ENCODE measurements at regions not wholly inside any gene's neighbourhood (a gene's known extent, or its start where the extent isn't known, plus 50 kb on each side); places are given as distances from the start of the nearest gene placed in this dataset.

DNA sequence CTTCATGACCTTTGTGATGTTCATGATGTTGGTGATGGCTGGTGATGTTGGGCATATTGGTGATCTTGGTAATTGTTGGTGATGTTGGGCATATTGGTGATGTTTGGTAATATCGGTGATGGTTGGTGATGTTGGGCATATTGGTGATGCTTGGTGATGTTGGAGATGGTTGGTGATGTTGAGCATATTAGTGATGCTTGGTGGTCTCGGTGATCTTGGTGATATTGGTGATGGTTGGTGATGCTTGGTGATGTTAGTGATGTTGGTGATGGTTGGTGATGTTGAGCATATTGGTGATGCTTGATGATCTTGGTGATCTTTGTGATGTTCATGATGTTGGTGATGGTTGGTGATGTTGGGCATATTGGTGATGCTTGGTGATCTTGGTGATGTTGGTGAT, 73.8 kb downstream of the IRX2 start:
- POLR2A ChIA-PET: no interaction called here
- no peaks in the 10 kb centered on the region for H3K27me3 Mint-ChIP-seq
- no peak overlapping the region for H3K27ac Mint-ChIP-seq
- H3K36me3 Mint-ChIP-seq (ENCODE audit: low read depth): no peaks in the 10 kb centered on the region
- peaks cover 5% of the 10 kb centered on the region for H3K9me3 Mint-ChIP-seq (ENCODE audit: low read depth)
- ATAC-seq (no peak), DNase-seq (no peak)
- CTCF ChIA-PET: interaction anchor here (0.6 kb wide), 1 partner anchor 658 kb away, joined by 3 read pairs; no protein-coding TSS in a partner anchor
- no peaks in the 10 kb centered on the region for H3K4me1 Mint-ChIP-seq
- intact Hi-C loops (cut with DNase I, micrococcal nuclease): no loop called here
- H3K4me3 Mint-ChIP-seq: no peak overlapping the region

DNA sequence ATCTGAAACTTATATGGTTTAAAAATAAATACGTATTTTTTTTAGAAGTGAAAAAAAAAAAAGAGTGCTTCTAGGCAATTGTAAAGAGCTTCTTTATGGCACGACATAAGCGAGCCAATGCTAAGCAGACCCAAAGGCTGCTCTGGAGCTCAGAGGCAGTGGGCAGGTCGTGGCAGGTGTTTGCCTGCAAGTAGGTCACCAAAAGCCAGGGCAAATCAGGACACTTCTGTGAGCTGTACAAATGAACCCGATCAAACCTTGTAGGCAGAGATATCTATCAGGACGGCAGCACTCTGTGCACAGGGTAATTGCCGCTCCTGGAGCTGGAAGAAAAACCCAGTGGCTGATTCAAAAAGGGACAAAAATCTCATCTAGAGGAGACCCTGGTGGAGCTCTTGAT, 75.9 kb downstream of the IRX2 start:
- H3K27me3 Mint-ChIP-seq: no peaks in the 10 kb centered on the region
- H3K4me3 Mint-ChIP-seq: no peak overlapping the region
- peaks cover 5% of the 10 kb centered on the region for H3K9me3 Mint-ChIP-seq (ENCODE audit: low read depth)
- ATAC-seq (no peak), DNase-seq (no peak)
- H3K4me1 Mint-ChIP-seq: no peaks in the 10 kb centered on the region
- ChIA-PET CTCF (no interaction called here), POLR2A (no interaction called here)
- H3K27ac Mint-ChIP-seq: no peak overlapping the region
- intact Hi-C loops (cut with DNase I, micrococcal nuclease): no loop called here
- H3K36me3 Mint-ChIP-seq (ENCODE audit: low read depth): no peaks in the 10 kb centered on the region

DNA sequence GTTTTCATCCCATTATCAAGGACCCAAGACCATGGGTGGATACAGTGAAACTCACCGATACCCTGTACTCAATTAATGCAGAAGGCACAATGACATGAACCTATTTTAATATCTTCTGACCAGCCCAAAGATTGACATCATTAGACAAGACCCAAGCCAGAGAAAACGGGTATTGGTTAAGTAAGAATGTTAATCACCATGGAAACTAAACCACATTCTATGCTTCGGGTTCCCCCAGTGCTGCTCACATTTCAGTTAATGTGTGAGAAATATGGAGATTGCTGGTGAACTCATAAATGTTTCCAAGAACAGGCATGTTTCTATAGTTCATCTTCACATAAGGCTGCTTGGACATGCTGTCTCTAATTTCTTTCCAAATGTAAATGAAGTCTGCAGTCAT, 77.0 kb downstream of the IRX2 start:
- Mint-ChIP-seq H3K4me1 (no peaks in the 10 kb centered on the region), H3K9me3 (ENCODE audit: low read depth) (peaks cover 5% of the 10 kb centered on the region), H3K36me3 (ENCODE audit: low read depth) (no peaks in the 10 kb centered on the region), H3K4me3 (no peak overlapping the region), H3K27me3 (no peaks in the 10 kb centered on the region), H3K27ac (no peak overlapping the region)
- no peak for ATAC-seq
- intact Hi-C loops (cut with DNase I, micrococcal nuclease): no loop called here
- no peak for DNase-seq
- ChIA-PET CTCF (no interaction called here), POLR2A (no interaction called here)

DNA sequence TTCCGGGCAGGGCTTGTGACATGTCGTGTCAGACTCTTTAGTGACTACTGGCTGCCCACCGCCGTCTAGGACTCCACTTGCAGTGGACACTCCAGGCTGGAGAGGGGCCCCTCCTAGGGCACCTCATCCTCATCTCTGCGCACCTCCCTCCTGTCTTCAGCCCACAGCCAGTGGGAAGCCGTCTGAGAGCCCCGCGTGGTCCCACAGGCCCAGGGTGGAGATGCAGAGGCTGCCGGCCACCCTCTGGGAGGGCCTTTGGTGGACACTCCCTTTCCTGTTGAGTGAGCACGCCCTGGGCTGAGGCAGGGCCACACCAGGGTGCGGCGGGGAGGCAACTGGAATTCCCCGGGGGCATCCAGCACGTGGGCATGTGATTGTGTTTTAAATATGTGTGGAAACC, 80.5 kb downstream of the IRX2 start:
- no peaks in the 10 kb centered on the region for H3K4me1 Mint-ChIP-seq
- CTCF ChIA-PET: no interaction called here
- no peak overlapping the region for H3K4me3 Mint-ChIP-seq
- no peaks in the 10 kb centered on the region for H3K9me3 Mint-ChIP-seq (ENCODE audit: low read depth)
- intact Hi-C loops (cut with DNase I, micrococcal nuclease): no loop called here
- H3K27ac Mint-ChIP-seq: no peak overlapping the region
- no peaks in the 10 kb centered on the region for H3K27me3 Mint-ChIP-seq
- POLR2A ChIA-PET: no interaction called here
- no peaks in the 10 kb centered on the region for H3K36me3 Mint-ChIP-seq (ENCODE audit: low read depth)
- DNase-seq (no peak), ATAC-seq (no peak)

DNA sequence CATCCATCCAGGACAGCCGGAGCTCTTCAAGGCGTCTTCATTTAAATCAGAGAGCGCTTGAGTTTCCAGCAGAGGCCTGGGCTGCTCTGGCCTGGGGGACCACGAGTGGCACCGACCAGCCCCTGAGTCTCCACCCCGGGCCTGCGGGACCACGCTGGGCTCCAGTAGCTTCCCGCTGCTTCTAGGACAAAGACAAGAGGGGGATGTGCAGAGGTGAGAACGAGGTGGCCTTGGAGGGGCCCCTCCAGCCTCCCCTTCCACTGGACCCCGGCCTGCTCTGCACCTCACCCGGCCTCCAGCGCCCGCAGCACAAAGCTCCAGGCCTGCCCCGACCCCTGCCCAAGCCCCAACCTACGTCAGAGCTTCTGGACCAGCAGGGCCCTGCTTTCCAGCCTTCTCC, 81.6 kb downstream of the IRX2 start:
- ChIA-PET CTCF (no interaction called here), POLR2A (no interaction called here)
- Mint-ChIP-seq H3K4me1 (no peaks in the 10 kb centered on the region), H3K36me3 (ENCODE audit: low read depth) (no peaks in the 10 kb centered on the region), H3K9me3 (ENCODE audit: low read depth) (no peaks in the 10 kb centered on the region), H3K27ac (no peak overlapping the region), H3K4me3 (no peak overlapping the region), H3K27me3 (no peaks in the 10 kb centered on the region)
- intact Hi-C loops (cut with DNase I, micrococcal nuclease): no loop called here
- DNase-seq (no peak), ATAC-seq (no peak)

DNA sequence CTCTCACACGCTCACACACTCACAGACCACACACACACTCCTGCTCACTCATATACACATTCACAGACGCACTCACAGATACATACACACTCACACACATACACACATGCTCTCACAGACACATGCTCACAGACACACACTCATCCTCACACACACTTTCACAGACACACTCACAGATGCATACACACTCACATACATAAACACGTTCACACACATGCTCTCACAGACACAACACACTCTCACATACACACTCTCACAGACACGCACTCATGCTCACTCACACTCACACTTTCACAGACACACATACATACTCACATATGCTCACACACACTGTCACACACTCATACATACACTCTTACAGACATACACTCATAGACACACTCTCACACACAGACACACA, 82.2 kb downstream of the IRX2 start:
- intact Hi-C loops (cut with DNase I, micrococcal nuclease): no loop called here
- ChIA-PET CTCF (no interaction called here), POLR2A (no interaction called here)
- Mint-ChIP-seq H3K27me3 (peaks cover 4% of the 10 kb centered on the region), H3K9me3 (ENCODE audit: low read depth) (no peaks in the 10 kb centered on the region), H3K36me3 (ENCODE audit: low read depth) (no peaks in the 10 kb centered on the region), H3K27ac (no peak overlapping the region), H3K4me3 (no peak overlapping the region), H3K4me1 (no peaks in the 10 kb centered on the region)
- DNase-seq (no peak), ATAC-seq (no peak)

DNA sequence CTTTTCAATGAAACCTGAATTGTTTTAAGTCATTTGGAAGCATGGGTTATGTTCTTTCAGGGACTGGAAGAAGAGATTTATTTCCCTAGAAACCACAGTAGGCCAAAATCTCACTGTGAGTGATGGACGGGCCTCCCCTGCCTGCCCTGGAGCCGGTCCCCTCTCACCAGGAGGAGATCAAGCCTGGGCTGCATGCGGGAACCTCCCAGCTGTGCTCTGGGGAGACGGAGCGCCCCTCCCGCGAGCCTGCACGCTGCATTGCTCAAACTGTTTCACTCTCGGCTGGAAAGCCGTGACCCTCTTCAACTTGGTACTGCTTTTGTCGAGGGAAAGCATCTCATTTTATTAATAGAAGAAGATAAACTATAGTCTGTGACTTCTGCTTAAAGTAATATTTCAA, 85.4 kb downstream of the IRX2 start:
- no peak for DNase-seq
- Mint-ChIP-seq H3K36me3 (ENCODE audit: low read depth) (no peaks in the 10 kb centered on the region), H3K9me3 (ENCODE audit: low read depth) (no peaks in the 10 kb centered on the region), H3K4me3 (no peak overlapping the region), H3K4me1 (no peaks in the 10 kb centered on the region), H3K27ac (no peak overlapping the region), H3K27me3 (peaks cover 4% of the 10 kb centered on the region)
- ChIA-PET POLR2A (no interaction called here), CTCF (no interaction called here)
- intact Hi-C loops (cut with DNase I, micrococcal nuclease): no loop called here
- ATAC-seq: no peak

DNA sequence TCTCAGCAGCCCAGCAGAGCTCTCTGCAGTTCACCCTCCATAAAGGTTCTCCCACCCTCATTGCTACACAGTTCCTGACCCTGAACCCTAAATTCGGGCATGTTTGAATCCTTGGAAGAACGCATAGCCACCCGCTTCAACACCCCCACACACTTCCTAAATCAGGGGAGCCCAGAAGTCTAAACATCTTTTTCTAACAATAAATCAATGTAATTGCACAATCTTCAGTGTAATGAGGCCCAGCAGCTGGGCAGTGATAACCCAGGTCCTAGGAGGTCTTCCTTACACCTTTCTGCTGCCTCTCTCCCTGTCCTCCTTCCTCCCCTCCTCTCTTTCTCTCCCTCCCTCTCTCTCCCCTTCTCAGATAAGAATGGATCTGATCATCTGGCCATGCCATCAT, 88.0 kb downstream of the IRX2 start:
- ChIA-PET POLR2A (no interaction called here), CTCF (no interaction called here)
- H3K36me3 Mint-ChIP-seq (ENCODE audit: low read depth): no peaks in the 10 kb centered on the region
- intact Hi-C loops (cut with DNase I, micrococcal nuclease): no loop called here
- peaks cover 10% of the 10 kb centered on the region for H3K27me3 Mint-ChIP-seq
- no peak overlapping the region for H3K4me3 Mint-ChIP-seq
- ATAC-seq (no peak), DNase-seq (no peak)
- no peak overlapping the region for H3K27ac Mint-ChIP-seq
- no peaks in the 10 kb centered on the region for H3K4me1 Mint-ChIP-seq
- peaks cover 2% of the 10 kb centered on the region for H3K9me3 Mint-ChIP-seq (ENCODE audit: low read depth)

DNA sequence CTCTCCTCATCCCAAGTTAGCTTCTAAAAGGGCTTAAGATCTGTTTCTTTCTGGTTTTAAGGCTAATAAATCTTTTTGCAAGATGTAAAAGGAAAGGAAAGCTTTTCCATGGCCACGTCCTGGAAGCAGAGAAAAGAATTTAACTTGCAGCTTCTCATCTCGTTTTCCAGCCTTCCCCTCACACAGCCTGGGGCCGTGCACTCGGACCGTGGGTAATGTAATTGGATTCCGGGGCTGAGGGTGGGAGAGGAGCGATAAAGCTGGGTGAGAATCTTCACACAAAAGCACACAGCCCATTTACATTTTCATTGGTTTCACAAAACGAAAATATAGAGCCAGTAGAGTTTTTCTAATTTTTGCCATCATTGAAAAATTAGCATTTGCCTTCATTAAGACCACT, 91.2 kb downstream of the IRX2 start:
- no peak overlapping the region for H3K4me3 Mint-ChIP-seq
- H3K36me3 Mint-ChIP-seq (ENCODE audit: low read depth): no peaks in the 10 kb centered on the region
- ChIA-PET POLR2A (no interaction called here), CTCF (no interaction called here)
- H3K27me3 Mint-ChIP-seq: peaks cover 14% of the 10 kb centered on the region
- H3K4me1 Mint-ChIP-seq: no peaks in the 10 kb centered on the region
- H3K9me3 Mint-ChIP-seq (ENCODE audit: low read depth): peaks cover 2% of the 10 kb centered on the region
- ATAC-seq (no peak), DNase-seq (no peak)
- no peak overlapping the region for H3K27ac Mint-ChIP-seq
- intact Hi-C loops (cut with DNase I, micrococcal nuclease): no loop called here

DNA sequence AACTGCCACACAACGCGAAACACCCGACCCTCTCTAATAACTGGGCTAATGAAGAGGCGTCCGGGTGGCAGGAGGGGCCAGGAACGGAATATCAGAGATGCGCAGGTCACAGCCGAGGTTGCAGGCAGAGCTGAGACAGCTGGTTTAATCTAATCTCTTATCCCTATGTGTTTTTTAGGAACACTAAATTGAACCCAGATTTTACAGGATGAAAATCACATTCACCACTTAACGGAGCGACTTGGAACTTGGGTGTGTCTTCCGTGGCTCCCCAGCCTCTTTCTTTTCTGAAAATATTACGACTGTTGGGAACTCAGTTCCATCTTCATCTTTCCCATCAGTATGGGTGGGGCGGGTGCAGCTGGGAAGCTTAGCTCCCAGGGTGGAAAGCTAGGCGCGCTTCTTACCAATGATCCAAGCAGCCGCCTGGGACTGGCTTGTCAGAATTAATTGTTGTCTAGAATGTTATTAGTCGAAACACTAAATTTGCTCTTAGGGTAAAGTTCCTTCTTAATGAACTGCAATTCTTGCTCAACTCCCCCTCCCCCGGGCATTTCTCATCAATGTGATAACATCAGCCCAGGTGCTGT, 92.5 kb downstream of the IRX2 start:
- Mint-ChIP-seq H3K9me3 (ENCODE audit: low read depth) (peaks cover 2% of the 10 kb centered on the region), H3K36me3 (ENCODE audit: low read depth) (no peaks in the 10 kb centered on the region), H3K27ac (no peak overlapping the region), H3K27me3 (peaks cover 12% of the 10 kb centered on the region), H3K4me1 (no peaks in the 10 kb centered on the region), H3K4me3 (no peak overlapping the region)
- ChIA-PET POLR2A (no interaction called here), CTCF (no interaction called here)
- intact Hi-C loops (cut with DNase I, micrococcal nuclease): no loop called here
- ATAC-seq (no peak), DNase-seq (no peak)

DNA sequence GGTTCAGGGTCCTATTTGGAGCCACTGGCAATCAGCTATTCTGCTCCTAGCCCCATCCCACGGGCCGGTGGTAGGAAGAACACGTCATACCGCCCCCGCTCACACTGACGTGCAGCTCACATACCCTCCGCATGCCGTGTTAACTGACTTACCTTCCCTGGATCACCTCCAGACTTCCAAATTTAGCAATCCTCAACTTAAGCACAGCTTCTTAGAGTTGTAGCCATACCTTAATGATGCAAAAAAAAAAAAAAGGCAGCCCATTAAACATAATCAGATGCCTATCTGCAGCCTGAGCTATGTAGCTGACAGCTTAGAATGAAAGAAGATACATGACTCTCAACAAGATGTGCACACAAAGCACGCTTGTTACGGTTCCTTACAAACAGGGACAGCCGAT, 93.0 kb downstream of the IRX2 start:
- peaks cover 2% of the 10 kb centered on the region for H3K9me3 Mint-ChIP-seq (ENCODE audit: low read depth)
- ChIA-PET POLR2A (no interaction called here), CTCF (no interaction called here)
- H3K36me3 Mint-ChIP-seq (ENCODE audit: low read depth): no peaks in the 10 kb centered on the region
- H3K4me1 Mint-ChIP-seq: no peaks in the 10 kb centered on the region
- H3K27me3 Mint-ChIP-seq: peaks cover 12% of the 10 kb centered on the region
- ATAC-seq: no peak
- no peak overlapping the region for H3K4me3 Mint-ChIP-seq
- H3K27ac Mint-ChIP-seq: no peak overlapping the region
- intact Hi-C loops (cut with DNase I, micrococcal nuclease): no loop called here
- DNase-seq: no peak

DNA sequence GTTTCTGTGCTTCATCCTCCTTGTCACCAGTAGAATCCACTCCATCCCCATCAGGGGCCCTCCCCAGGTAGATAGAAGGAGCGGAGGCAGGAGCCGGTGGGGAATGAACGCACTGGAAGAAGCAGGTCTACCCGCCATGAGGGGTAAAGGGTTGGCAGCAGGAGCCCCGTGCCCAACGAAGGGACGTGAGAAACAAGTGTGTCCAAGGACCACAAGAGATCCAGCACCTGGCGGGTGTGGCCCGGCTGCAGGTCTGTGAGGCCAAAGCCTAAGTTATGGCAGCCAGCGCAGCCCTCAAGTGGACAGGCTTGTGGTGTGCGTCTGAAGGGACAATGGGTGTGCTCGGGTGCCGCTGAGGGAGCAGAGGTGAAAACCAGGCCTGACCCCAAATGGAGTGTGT, 94.3 kb downstream of the IRX2 start:
- ChIA-PET POLR2A (no interaction called here), CTCF (no interaction called here)
- DNase-seq: no peak
- no peak overlapping the region for H3K4me3 Mint-ChIP-seq
- H3K4me1 Mint-ChIP-seq: no peaks in the 10 kb centered on the region
- no peaks in the 10 kb centered on the region for H3K36me3 Mint-ChIP-seq (ENCODE audit: low read depth)
- no peak overlapping the region for H3K27ac Mint-ChIP-seq
- peaks cover 12% of the 10 kb centered on the region for H3K27me3 Mint-ChIP-seq
- intact Hi-C loops (cut with DNase I, micrococcal nuclease): no loop called here
- peaks cover 2% of the 10 kb centered on the region for H3K9me3 Mint-ChIP-seq (ENCODE audit: low read depth)
- no peak for ATAC-seq

DNA sequence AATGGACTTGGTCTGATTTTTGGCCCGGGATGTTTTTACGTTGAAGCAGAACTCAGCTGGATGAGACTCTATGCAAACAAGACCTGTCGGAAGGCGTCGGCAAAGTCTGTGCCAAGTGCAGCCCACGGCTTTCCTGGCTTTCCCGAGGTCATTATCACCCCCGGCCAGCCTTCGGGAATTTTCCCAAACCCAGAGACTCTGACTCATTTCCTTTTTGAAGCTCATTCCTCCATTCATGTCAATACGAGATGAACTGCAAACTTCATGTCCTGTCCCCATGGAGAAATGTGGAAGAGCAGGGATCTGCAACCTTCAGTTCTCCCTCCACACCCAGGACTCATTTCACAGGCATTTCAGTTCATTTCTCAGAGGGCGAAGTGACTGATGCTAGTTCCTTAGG, 95.3 kb downstream of the IRX2 start:
- H3K36me3 Mint-ChIP-seq (ENCODE audit: low read depth): no peaks in the 10 kb centered on the region
- intact Hi-C loops (cut with DNase I, micrococcal nuclease): no loop called here
- no peak for ATAC-seq
- peaks cover 2% of the 10 kb centered on the region for H3K9me3 Mint-ChIP-seq (ENCODE audit: low read depth)
- no peak overlapping the region for H3K27ac Mint-ChIP-seq
- H3K27me3 Mint-ChIP-seq: peaks cover 12% of the 10 kb centered on the region
- CTCF ChIA-PET: no interaction called here
- no peaks in the 10 kb centered on the region for H3K4me1 Mint-ChIP-seq
- POLR2A ChIA-PET: no interaction called here
- H3K4me3 Mint-ChIP-seq: no peak overlapping the region
- DNase-seq: no peak

Measured in activated CD4-positive, alpha-beta T cell treated with anti-CD3 and anti-CD28 coated beads for 36 hours (primary cell).